HG02798 (cell line): ENCODE measurements at regions not wholly inside any gene's neighbourhood (a gene's known extent, or its start where the extent isn't known, plus 50 kb on each side); places are given as distances from the start of the nearest gene placed in this dataset.
A peak's percentile ranks its signal among the peaks of the same experiment; 100 is the strongest.
"Not testable (repeated sequence)": the region's sequence is repeated elsewhere in the genome, so short reads cannot be mapped to it uniquely, and the experiment has no call there.

Experiments
- ATAC-seq: cut with Tn5 transposase; IDR thresholded peaks from one replicate; pipeline ENCODE4 v1.9.1; 2021; ENCODE audit warnings: mild to moderate bottlenecking; ENCODE audit not compliant: unreplicated experiment, poor library complexity

DNA sequence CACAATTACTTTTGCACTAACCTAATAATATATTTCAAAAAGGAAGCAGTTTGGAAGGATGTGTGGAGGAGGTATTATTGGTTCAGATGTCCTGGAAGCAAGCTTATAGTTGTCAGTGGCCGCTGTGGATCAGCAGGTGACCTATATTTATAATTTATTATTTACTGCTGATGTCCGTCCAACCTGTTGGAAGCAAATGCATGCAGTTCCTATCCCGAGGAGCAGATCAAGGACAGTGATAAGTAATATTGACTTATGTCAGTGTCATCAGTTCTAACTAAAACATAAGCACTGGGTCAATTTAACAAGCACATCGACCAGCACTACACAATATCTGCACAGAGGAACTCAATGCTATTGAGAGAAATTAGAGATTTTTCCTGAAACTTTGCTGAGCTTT, 270.1 kb downstream of the BRINP2 start:
- ATAC-seq, result no peak

- ATAC-seq, result no peak
Observed at GRCh38 chr1:177439301-177439700, 268.5 kb downstream of the BRINP2 start.

- ATAC-seq, result no peak
Observed at GRCh38 chr1:177435364-177435763, 264.6 kb downstream of the BRINP2 start.

DNA sequence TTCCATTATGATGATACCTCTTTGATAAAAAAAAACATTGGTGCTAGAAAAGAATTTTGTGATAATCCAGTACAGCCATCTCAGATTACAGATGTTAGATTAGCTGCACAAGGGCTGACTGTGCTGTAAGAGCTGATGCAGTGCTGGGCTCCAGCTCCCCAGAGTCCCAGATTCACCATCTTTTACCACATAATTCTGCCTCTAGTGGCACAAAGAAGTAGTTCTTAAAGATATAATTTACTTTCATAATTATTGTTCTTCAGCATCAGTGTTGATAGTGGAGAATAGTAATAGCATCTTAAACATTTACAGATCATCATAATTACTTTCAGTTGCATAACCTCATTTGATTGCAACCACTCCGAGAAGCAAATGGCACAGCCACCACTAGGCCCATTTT, 262.1 kb downstream of the BRINP2 start:
- peak; percentile 39 for ATAC-seq

DNA sequence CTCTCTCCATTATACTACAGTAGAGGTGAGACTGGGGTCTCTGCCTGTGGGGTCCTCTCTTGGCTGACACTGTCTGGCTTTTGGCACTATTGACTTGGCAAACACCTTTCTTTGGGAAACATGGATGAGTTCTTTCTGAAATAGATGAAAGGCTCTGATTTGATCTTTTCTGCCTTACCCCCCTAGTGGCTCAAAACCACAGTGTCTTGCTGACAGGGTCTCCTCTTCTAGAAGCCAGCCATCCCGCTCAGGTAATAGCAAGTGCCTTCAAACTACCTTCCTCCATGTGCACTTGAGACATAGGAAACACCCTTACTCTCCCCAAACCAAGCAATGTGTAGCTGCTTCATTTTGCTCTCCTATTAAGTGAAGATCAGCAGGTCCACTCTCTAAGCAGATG, 260.4 kb downstream of the BRINP2 start:
- no peak for ATAC-seq

DNA sequence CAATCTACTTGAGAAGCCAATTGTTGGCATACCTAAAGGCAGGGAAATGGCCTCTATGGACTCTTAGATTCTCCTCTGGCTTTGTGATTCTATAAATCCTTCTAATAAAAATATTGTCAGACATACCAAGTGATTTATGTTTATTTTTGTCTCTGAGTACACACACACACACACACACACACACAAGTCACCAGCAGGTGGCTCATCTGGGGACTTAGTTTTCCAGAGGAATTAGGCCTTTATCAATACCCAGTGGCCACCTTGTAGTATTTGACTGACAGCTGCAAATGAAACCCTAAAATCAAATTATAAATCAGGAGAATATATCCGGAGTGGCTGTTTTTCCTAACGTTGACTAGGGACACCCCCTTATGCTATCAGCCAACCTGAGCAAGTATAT, 258.5 kb downstream of the BRINP2 start:
- ATAC-seq, result no peak

DNA sequence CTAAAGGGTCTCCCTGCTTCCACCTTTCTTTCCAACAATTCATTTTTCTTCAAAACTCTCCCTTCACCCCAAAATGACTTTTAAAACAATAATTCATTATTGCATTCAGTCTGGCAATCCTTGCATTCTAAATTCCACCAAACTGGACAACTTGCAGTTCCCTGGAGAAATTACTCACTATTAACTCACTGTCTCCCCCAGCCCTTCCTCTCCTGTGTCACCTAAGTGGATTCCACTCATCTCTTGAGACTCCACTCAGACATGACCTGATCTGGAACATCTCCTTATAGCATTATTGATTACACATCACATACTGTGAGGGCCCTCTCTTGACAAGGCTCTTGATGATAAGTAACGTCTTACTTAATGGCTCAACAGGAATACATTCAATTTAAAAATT, 257.1 kb downstream of the BRINP2 start:
- ATAC-seq, result no peak

DNA sequence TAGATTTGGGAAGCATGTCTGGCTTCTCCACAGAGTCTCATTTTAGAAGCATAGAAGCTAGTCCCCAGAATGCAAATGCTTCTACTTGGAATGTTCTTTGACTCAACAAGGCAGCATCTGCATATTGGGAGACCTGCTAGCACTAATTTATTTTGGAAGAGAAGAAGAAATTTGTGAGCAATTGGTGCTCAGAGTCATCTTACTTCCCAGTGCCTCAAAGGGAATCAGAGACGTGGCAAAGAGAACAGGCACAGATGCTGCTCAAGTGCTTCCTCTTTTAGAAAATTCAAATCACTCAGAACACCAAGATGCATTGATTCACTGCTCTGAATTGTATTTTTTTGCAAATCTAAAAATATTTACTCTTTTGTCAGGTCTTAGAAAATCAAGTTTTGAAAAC, 255.7 kb downstream of the BRINP2 start:
- no peak for ATAC-seq

DNA sequence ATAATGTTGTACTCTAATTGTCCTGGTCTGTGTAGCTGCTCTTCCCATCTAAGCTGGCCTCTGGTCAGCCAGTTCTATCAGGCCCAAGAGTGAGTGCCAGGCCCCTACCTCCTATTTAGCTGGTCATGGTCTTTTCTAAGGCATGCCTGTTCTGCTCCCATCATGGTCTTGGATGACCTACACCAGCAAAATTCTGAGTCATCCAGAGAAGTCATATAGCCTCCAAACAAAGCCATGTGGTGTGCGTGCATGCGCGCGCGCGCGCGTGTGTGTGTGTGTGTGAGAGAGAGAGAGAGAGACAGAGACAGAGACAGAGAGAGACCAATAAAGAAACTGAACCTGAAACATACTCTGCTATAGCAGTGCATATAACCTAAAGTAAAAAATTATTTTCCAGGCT, 254.4 kb downstream of the BRINP2 start:
- no peak for ATAC-seq

DNA sequence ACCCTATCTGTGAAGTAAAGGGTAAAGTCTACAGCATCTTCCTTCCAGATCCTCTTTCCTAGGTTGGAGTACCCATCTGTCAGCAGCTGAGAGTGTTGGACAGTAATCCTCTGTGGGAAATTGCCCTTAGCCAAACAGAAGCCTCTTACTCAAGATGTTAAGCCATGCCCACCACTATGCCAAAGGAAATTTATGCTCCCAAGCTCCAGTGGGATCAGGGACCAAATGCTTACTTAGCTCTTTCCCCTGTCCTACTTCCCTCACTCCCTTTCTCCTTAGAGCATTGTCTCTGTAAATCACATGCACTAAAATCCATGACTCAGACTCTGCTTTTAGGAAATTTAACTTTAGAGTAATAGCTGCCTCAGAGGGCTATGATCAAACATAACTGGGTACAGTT, 254.0 kb downstream of the BRINP2 start:
- no peak for ATAC-seq

GRCh38 chr1:177423090-177423489, 252.3 kb downstream of the BRINP2 start:
- no peak for ATAC-seq

GRCh38 chr1:177413982-177414596, 243.3 kb downstream of the BRINP2 start:
- ATAC-seq, result no peak

DNA sequence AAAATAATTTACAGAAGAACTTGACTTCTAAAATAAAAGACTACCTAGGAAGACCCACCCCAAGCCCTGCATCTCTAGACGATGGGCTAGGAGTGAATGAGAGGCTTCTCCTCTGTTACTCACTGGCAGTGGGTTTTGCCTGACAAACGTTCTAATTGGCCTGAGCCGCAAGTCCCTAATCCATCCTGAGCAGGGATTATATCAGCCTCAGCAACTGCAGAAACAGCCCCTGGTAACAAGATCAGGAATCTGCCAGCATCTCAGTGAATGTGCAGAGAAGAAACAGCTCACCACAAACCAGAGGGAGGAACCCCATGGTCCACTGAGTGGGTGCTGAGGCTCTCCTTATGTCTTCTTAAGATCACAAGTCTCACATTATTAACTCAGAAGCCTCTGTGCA, 240.6 kb downstream of the BRINP2 start:
- ATAC-seq, result no peak

DNA sequence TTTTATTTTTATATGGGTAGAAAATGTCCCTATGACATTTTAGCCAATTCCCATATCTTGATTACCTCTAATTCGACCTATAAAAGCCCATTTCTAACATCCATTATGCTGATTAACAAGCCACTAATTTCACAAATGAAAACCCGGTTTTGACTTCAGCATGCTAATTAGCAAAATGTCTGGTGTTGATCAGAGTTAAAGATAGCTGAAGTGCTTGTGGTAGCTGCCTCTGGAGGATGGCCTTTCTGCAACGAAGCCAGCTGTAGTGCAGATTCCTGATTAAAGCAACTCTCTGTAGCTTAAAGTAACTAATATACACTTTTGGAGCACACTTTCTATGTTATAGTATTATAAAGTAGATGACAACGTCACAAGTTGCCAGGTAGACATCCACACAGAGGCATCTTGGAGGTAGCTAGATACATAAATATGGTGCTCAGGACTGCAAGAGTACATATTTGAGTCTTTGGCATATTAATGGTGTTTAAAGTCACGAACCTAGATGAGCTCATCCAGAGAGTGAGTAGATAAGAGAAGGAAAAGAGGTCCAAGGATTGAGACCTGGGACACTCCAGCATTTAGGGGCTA, 239.5 kb downstream of the BRINP2 start:
- ATAC-seq, result no peak

- not testable (repeated sequence) for ATAC-seq
Observed at GRCh38 chr1:177406323-177406722, 235.6 kb downstream of the BRINP2 start.

DNA sequence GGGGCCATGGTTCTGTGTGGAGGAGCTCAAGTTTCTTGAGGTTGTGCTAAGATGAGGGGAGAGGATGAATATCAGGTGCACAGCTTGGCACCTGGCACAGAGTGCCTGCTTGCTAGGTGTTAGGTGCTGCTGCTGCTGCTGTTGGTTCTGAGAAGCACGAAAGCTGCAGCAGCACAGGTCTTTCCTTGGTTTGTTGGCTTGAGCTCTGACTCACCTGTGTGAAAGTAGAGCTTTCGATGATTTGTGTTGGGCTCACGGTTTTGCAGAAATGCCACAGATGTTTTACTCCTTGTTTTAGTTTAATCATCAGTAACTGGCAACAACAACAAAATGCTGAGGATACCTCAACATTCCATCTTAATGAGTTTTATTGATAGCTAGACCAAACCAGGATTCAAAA, 221.6 kb downstream of the BRINP2 start:
- ATAC-seq, result no peak

DNA sequence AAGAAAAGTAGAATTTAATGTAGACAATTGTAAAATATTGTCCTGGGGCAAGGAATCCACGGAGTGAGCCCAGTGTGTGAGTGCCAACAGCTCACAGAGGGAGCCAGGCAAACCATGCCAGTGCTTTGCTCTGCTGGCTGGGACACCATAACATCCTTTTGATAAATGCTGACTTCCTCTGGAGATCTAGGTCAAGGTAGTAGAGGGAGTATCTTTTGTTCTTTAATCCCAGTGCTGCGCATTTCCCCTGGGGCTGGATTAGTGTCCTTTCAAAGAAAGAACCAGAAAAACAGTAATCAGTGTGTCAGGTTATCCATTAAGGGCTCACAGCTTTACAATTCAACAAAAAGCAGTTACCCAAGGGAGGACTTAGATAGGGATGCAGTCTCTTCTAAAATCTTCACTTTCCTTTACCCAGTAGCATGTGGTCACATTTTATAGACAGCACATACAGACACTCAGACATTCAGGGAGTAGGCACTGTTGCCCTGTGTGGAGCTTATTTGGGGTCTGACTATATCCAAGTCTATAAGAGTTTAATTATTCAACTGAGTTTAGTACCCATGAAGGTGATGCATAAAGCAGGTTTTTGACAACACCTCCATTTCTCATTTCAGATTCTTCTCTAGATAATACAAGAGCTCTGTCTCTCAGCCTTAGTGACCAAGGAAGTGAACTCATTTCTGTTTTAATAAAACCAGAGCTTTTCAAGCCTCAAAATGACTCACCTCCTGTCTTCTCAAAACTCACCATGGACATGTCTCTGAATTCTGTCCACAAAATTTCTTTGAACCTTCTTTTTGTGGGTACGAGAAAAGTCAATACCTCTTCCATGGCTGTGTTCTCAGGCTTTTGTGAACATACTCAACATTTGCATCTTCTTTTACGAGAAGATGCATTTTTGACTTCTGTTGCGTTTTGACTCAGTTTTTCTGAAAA, 215.3 kb downstream of the BRINP2 start:
- no peak for ATAC-seq

GRCh38 chr1:177384461-177384860, 213.7 kb downstream of the BRINP2 start:
- no peak for ATAC-seq

DNA sequence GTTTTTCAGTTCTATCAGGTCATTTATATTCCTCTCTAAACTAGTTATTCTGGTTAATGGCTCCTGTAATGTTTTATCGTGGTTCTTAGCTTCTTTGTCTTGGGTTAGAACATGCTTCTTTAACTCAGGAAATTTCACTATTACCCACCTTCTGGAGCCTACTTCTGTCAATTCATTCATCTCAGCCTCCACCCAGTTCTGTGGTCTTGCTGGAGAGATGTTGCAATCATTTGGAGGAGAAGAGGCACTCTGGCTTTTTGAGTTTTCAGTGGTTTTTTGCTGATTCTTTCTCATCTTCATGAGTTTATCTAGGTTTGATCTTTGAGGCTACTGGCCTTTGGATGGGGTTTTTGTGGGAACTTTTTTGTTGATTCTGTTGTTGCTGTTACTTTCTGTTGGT, 213.0 kb downstream of the BRINP2 start:
- ATAC-seq, result no peak

- no peak for ATAC-seq
Observed at GRCh38 chr1:177377866-177378265, 207.1 kb downstream of the BRINP2 start.

DNA sequence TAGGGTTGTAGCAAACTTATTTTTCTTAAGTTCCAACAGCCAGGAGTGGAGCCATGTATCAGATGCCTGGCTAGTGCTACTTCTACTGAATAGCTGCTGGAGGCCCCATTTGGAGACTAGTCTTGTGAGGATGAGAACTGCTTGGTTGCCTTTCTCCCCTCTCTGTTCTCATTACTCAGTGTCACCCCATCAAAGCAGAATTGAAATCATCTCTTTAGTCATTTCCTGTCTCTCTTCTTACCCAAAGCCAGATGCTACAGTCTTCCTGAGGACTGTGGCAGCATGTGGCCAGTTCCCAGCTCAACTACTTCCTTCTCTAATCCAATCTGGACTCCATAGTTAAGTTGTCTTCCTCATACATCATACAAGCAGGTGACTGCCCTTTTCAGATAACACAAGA, 197.5 kb downstream of the BRINP2 start:
- no peak for ATAC-seq
